DMS153 treated with DMSO at 0.1 percent for 48 hours (cell line): ENCODE measurements at regions not wholly inside any gene's neighbourhood (a gene's known extent, or its start where the extent isn't known, plus 50 kb on each side); places are given as distances from the start of the nearest gene placed in this dataset.

Source experiments
- DNase-seq: peaks from one replicate; lab custom pipeline; 2025; ENCODE audit not compliant: unreplicated experiment; lab: John Stamatoyannopoulos, UW

DNA sequence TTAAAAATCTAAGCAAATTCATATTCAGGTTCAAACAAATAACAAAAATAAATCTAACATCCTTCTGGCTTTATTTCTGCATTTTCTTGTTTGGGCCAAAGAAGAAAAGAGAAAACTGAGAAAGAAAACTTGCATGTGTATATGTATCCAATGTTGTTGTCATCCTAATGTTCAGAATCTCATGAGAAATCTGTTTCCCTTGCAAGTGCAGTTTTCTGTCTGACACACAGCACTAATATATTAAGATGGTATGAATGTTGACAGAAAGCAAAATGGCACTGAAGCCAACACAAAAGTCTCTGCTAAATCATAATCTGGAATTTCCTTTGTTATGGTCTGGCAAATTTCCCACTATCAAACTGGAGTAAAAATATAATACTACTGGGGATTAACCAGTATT lies 235.9 kb downstream of the HGF start:
- DNase-seq: no peak

- DNase-seq: no peak
Measured at GRCh38 chr7:81533426-81533825, 236.4 kb downstream of the HGF start.

DNA sequence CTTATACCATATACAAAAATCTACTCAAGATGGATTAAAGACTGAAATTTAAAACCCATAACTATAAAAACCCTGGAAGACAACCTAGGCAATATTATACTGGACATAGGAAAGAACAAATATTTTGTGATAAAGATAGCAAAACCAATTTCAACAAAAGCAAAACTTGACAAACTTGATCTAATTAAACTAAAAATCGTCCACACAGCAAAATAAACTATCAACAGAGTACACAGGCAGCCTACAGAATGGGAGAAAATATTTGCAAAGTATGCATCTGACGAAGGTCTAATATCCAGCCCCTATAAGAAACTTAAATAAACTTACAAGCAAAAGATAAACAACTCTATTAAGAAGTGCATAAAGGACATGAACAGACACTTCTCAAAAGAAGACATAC lies 240.1 kb downstream of the HGF start:
- no peak for DNase-seq

DNA sequence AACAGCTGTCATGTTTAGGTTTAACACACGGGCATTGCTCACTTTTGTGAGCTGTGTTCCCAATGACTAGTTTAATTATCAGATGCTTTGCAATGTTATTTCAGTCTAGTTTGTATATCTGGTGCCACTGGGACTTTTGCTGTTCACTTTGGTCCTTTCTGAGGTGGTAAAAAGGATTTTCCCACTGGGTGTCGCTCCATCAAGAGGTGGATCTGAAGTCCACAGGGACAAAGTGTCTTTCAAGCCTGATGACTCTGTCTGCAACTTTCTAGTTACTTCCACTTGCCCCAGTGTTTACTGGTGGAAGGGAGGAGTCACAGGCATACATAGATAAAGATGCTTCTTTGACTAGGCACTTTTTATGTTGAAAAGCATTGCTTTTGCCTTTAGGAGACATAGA lies 242.2 kb downstream of the HGF start:
- DNase-seq: no peak

DNA sequence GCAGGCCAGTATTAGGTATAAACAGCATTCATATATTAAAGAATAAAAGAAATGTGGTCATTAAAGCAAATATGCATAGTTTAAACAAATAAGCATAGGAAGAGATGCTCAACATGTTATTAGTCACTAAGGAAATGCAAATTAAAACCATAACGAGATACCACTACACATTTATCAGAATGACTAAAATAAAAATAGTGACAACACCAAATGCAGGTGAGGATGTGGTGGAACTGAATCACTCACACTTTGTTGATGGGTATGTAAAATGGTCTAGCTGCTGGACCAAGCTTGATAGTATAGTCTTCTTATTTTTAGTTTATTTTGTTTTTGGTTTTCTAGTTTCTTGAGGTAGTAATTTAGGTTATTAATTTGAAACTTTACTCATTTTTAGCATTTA lies 242.9 kb downstream of the HGF start:
- DNase-seq: no peak

- no peak for DNase-seq
Measured at GRCh38 chr7:81525841-81526240, 244.0 kb downstream of the HGF start.

- DNase-seq: no peak
Measured at GRCh38 chr7:81519886-81520285, 250.0 kb downstream of the HGF start.

- no peak for DNase-seq
Measured at GRCh38 chr7:81516898-81517297, 252.9 kb downstream of the HGF start.

DNA sequence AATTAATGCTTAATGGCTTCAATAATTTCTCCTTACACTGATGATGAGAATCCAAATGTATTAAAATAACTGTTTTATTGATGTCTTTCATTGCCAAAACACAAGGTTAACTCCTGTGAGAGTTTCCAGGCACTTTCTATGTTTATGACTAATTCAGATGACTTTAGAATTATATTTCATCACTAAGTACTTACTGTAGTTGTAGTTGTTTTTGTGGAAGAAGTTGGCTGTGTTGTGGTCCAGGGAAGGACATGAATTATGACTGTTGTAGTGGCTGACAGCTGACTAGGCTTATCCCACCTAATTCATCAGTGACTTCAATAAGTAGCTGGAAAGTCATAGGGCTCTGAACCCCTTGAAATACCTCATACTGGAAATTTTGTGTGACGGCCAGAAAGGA lies 254.8 kb downstream of the HGF start:
- no peak for DNase-seq

DNA sequence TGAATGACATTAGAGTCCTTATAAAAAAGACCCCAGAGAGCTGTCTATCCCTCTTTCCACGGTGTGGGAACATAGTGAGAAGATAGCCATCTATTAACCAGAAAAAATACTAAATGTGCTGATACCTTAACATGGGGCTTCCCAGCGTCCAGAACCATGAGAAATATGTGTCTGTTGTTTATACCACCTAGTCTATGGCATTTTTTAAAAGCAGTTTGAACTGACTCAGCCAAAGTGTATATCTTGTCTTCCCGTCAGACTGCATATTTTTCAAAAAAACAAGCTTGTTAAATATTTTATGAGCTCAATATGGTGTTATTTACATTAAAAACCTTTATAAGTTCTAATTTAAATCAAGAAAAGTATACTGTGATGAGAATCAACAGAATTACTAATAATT lies 255.3 kb downstream of the HGF start:
- DNase-seq: no peak

DNA sequence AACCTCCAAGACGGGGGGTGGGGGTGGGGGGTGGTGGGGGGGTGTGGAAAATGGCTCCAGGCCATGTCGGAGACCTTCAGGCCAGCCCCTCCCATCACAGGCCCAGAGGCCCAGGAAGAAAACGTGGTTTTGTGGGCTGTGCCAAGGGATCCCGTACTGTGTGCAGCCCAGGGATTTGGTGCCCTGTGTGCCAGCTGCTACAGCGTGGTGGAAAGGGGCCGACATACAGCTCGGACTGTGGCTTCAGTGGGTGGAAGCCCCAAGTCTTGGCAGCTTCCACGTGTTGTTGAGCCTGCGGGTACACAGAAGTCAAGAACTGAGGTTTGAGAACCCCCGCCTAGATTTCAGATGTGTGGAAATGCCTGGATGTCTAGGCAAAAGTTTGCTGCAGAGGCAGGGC lies 259.7 kb downstream of the HGF start:
- DNase-seq: no peak

DNA sequence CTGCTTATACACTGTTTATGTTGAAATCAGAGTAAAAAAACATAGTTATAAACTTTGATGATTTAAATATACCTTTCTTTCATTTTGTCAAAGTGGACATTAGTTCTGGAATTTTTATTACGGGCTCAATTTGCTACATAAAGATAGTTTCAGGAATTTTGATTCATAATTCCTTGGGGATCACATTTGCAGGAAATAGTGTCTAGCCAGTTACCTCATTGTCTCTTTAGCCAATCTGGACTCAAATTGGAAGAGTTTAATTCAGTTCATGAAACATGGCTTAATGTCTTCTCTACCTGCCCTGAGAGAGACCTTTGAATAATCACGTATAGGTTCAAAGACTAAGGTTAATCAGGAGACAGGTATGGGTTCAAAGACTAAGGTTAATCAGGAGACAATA lies 262.6 kb downstream of the HGF start:
- no peak for DNase-seq

- no peak for DNase-seq
Measured at GRCh38 chr7:81506609-81507008, 263.2 kb downstream of the HGF start.

DNA sequence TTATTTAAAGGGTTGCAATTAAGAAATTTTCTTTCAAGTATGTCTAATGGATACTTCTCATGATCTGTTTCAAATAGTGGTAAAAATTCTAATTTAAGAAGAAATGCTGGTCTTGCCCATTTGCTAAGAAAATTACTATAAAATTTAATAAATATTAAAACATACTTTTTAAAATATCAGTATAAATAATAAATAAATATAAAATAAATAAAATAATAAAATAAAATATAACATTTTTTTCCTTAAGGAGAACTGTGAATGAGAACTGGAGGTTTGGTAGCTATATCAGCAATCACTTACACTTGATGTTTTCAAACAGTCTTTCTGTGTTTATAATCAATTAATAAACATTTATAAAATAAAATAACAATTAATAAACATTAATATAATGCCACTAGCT lies 266.1 kb downstream of the HGF start:
- no peak for DNase-seq

- no peak for DNase-seq
Measured at GRCh38 chr7:81503336-81503735, 266.5 kb downstream of the HGF start.

DNA sequence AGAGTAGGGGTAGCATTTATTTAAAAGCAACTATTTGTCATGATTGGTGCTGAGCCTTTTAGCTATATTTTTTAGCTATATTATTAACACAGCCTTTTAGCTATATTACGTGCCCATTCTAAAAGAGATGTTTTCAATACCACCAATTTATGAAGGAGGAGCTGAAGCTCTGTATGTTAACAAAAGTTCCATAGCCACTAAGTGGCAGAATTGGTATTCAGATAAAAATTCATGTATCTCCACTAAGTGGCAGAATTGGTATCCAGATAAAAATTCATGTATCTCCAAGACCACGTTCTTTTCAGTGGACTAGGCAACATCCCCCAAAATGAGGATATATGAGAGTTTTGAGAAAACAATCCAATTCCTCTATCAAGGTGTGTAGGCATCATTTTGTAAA lies 268.6 kb downstream of the HGF start:
- DNase-seq: no peak

DNA sequence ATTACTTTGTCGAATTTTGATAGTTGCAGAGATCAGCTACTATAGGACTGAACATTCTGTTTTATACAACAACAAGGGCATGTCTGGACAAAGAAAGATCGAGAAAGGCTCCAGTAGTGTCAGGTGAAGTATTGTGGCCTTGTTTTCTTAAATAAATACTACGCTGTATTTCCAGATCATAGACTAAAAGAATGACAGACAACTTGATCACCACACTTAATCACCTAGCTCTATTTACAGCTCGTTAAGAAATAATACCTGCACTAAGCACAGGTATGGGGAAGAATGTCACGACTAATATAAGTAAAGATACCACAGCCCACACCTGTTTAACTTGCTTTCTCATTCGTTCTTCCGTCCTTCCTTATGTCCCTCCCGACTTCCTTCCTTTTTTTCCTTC lies 269.2 kb downstream of the HGF start:
- DNase-seq: no peak

DNA sequence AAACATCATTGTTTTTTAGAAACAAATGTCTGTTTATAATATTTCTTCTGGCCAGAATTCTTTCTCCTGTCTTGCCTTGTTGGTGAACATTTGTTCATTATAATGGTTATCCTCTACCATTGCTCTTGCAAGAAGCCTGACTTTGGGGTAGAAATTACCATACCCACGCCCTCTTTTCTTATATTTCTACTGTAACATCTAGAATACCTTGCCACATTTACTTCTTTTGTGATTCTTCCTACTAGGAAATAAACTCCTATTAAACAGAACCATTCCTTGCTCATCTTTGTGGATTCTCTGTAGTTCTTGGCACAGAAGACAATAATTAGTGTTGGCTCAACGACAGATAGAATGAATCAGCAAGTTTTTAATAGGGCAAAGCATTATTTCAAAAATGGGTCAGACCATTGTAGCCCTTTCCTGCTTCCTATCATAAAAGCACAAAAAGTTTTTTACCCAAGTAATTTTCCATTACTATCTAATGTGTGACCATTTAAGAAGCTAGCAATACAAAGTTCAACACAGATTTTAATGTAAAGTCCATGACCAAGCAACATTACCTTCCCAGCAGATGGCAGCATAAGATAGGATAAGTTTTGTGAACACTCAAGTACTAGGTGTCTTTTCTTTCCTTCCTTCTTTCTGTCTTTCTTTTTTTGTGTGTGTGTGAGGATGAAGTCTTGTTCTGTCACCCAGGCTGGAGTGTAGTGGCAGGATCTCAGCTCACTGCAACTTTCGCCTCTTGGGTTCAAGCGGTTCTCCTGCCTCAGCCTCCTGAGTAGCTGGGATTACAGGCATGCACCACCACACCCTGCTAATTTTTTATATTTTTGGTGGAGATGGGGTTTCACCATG lies 270.4 kb downstream of the HGF start:
- peak; percentile 64 for DNase-seq

- no peak for DNase-seq
Measured at GRCh38 chr7:81498176-81498575, 271.7 kb downstream of the HGF start.

- no peak for DNase-seq
Measured at GRCh38 chr7:81492910-81493309, 276.9 kb downstream of the HGF start.

DNA sequence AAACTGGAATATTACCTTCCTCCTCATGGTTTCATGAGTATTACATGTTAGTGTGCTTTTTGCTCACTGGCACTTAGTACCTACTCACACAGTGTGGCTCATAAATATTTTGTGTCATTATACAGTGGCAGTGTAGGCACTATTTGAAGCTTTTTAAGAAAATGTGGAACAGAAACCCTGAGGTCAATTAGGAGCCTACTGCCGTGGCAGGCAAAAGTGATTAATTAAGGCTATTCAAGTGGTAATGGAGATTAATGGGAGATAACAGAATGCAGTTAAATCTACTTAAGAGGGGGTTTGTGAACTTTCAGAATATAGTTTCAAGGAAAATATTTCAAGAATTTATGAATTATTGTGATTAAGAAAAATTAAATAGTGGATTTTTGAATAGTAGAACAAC lies 277.6 kb downstream of the HGF start:
- DNase-seq: no peak

DNA sequence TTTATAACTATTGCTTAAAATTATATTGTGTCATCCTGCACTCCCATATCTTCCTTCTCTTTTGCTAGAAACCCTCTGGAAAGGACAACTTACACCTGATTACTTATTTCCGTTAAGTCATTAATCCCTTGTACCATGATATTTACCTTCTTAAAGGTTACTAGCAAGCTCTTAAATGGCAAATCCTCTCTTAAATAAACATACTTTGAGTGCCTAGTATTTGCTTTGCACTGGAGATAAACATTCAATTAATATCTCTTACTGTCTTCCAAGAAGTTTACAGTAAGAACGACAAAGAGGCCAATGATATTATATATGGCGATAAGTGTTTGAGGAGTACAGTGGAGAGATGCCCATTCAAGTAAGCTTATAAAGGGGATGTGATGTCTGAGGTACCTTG lies 278.3 kb downstream of the HGF start:
- DNase-seq: no peak

- DNase-seq: no peak
Measured at GRCh38 chr7:81488210-81488609, 281.6 kb downstream of the HGF start.
